NT2/D1 (cell line): ENCODE measurements at regions not wholly inside any gene's neighbourhood (a gene's known extent, or its start where the extent isn't known, plus 50 kb on each side); places are given as distances from the start of the nearest gene placed in this dataset.

Source experiments
- DNase-seq: peaks from one replicate; pipeline ENCODE4 v3.0.0-alpha.2; 2011; ENCODE audit warnings: low read depth, low spot score
- H3K27me3 ChIP-seq: 2 replicates; pipeline ENCODE4 v1.6.0; 2011; ENCODE audit warnings: mild to moderate bottlenecking; ENCODE audit not compliant: insufficient read length, insufficient read depth
- H3K36me3 ChIP-seq: 2 replicates; pipeline ENCODE4 v1.6.1; 2011; ENCODE audit warnings: mild to moderate bottlenecking, low read length, mixed read lengths; ENCODE audit not compliant: insufficient read depth, insufficient read length
- H3K4me1 ChIP-seq: 2 replicates; pipeline ENCODE4 v1.5.1; 2011; ENCODE audit not compliant: insufficient read depth, insufficient read length
- H3K4me3 ChIP-seq: 2 replicates; pipeline ENCODE4 v1.5.1; 2011; ENCODE audit warnings: low read depth; ENCODE audit not compliant: insufficient read length
- H3K9ac ChIP-seq: 2 replicates; pipeline ENCODE4 v1.6.0; 2011; ENCODE audit warnings: low read depth; ENCODE audit not compliant: insufficient read length
- H3K9me3 ChIP-seq: 2 replicates; pipeline ENCODE4 v1.5.1; 2011; ENCODE audit warnings: mild to moderate bottlenecking, low read length; ENCODE audit not compliant: insufficient read depth
- SUZ12 ChIP-seq: IDR thresholded peaks from 2 replicates; pipeline ENCODE4 v1.6.1; 2011; ENCODE audit not compliant: insufficient read length, insufficient read depth; ENCODE audit errors: extremely low read depth
- YY1 ChIP-seq: IDR thresholded peaks from 2 replicates; pipeline ENCODE4 v1.6.1; 2011; ENCODE audit not compliant: insufficient read length, insufficient read depth
- ZNF274 ChIP-seq: IDR thresholded peaks from 2 replicates; pipeline ENCODE4 v1.6.1; 2011; ENCODE audit warnings: mild to moderate bottlenecking, low read depth, low read length

GRCh38 chr16:59892376-59892775 lies 1158.3 kb upstream of the GOT2 start:
- TF ChIP-seq YY1 (no peak), SUZ12 (no peak), ZNF274 (no peak)
- Histone ChIP-seq H3K4me3 (no peak overlapping the region), H3K4me1 (no peaks in the 10 kb centered on the region), H3K27me3 (no peaks in the 10 kb centered on the region), H3K36me3 (no peaks in the 10 kb centered on the region), H3K9ac (no peak overlapping the region), H3K9me3 (no peaks in the 10 kb centered on the region)
- no peak for DNase-seq

- no peaks in the 10 kb centered on the region for H3K9me3 ChIP-seq
- H3K27me3 ChIP-seq, result no peaks in the 10 kb centered on the region
- no peak overlapping the region for H3K4me3 ChIP-seq
- no peak for TF ChIP-seq ZNF274
- no peak for TF ChIP-seq YY1
- no peak for TF ChIP-seq SUZ12
- no peak overlapping the region for H3K9ac ChIP-seq
- no peaks in the 10 kb centered on the region for H3K4me1 ChIP-seq
- H3K36me3 ChIP-seq, result no peaks in the 10 kb centered on the region
- no peak for DNase-seq
Measured at GRCh38 chr16:59887856-59888255, 1153.7 kb upstream of the GOT2 start.

- Histone ChIP-seq H3K4me3 (no peak overlapping the region), H3K9ac (no peak overlapping the region), H3K4me1 (no peaks in the 10 kb centered on the region), H3K9me3 (no peaks in the 10 kb centered on the region), H3K36me3 (no peaks in the 10 kb centered on the region), H3K27me3 (no peaks in the 10 kb centered on the region)
- no peak for TF ChIP-seq YY1
- TF ChIP-seq ZNF274, result no peak
- TF ChIP-seq SUZ12, result no peak
- no peak for DNase-seq
Measured at GRCh38 chr16:59886021-59886420, 1151.9 kb upstream of the GOT2 start.

- TF ChIP-seq YY1 (no peak), SUZ12 (no peak), ZNF274 (no peak)
- no peak for DNase-seq
- Histone ChIP-seq H3K36me3 (no peaks in the 10 kb centered on the region), H3K4me1 (no peaks in the 10 kb centered on the region), H3K9me3 (no peaks in the 10 kb centered on the region), H3K9ac (no peak overlapping the region), H3K4me3 (no peak overlapping the region), H3K27me3 (no peaks in the 10 kb centered on the region)
Measured at GRCh38 chr16:59881376-59881775, 1147.3 kb upstream of the GOT2 start.

GRCh38 chr16:59880611-59881010 lies 1146.5 kb upstream of the GOT2 start:
- no peak for TF ChIP-seq YY1
- TF ChIP-seq SUZ12, result no peak
- TF ChIP-seq ZNF274, result no peak
- Histone ChIP-seq H3K36me3 (no peaks in the 10 kb centered on the region), H3K9me3 (no peaks in the 10 kb centered on the region), H3K9ac (no peak overlapping the region), H3K4me1 (no peaks in the 10 kb centered on the region), H3K27me3 (no peaks in the 10 kb centered on the region), H3K4me3 (no peak overlapping the region)
- DNase-seq, result no peak

- no peak for DNase-seq
- Histone ChIP-seq H3K4me1 (no peaks in the 10 kb centered on the region), H3K27me3 (no peaks in the 10 kb centered on the region), H3K36me3 (no peaks in the 10 kb centered on the region), H3K9ac (no peak overlapping the region), H3K9me3 (no peaks in the 10 kb centered on the region), H3K4me3 (no peak overlapping the region)
- no peak for TF ChIP-seq SUZ12
- TF ChIP-seq ZNF274, result no peak
- no peak for TF ChIP-seq YY1
Measured at GRCh38 chr16:59878999-59879398, 1144.9 kb upstream of the GOT2 start.

GRCh38 chr16:59878479-59878878 lies 1144.4 kb upstream of the GOT2 start:
- no peak for DNase-seq
- Histone ChIP-seq H3K4me3 (no peak overlapping the region), H3K9ac (no peak overlapping the region), H3K27me3 (no peaks in the 10 kb centered on the region), H3K9me3 (no peaks in the 10 kb centered on the region), H3K36me3 (no peaks in the 10 kb centered on the region), H3K4me1 (no peaks in the 10 kb centered on the region)
- TF ChIP-seq YY1, result no peak
- no peak for TF ChIP-seq SUZ12
- TF ChIP-seq ZNF274, result no peak

- no peaks in the 10 kb centered on the region for H3K36me3 ChIP-seq
- no peaks in the 10 kb centered on the region for H3K9me3 ChIP-seq
- no peak overlapping the region for H3K9ac ChIP-seq
- H3K4me3 ChIP-seq, result no peak overlapping the region
- no peak for TF ChIP-seq YY1
- no peak for TF ChIP-seq SUZ12
- TF ChIP-seq ZNF274, result no peak
- no peaks in the 10 kb centered on the region for H3K27me3 ChIP-seq
- H3K4me1 ChIP-seq, result no peaks in the 10 kb centered on the region
- DNase-seq, result no peak
Measured at GRCh38 chr16:59864981-59865666, 1131.0 kb upstream of the GOT2 start.
